GM23338 (cell line): ENCODE measurements at regions not wholly inside any gene's neighbourhood (a gene's known extent, or its start where the extent isn't known, plus 50 kb on each side); places are given as distances from the start of the nearest gene placed in this dataset.

ENCODE experiments used
- CTCF ChIP-seq, 2 experiments: fragments of 200-600 bp in 1 of 2; sonication (generic) in 1 of 2; conservative IDR thresholded peaks; 2 replicates each; pipeline versions ENCODE4 v1.5.1 to v1.6.1; 2016 to 2017; ENCODE audit warnings: antibody characterized with exemption in 2 of 2, low read depth in 2 of 2, mild to moderate bottlenecking in 2 of 2, moderate library complexity in 1 of 2
- EZH2 ChIP-seq: fragments of 200-600 bp; sonication (generic); IDR thresholded peaks from one replicate; pipeline ENCODE4 v1.8.0; 2017; ENCODE audit warnings: antibody characterized with exemption, mild to moderate bottlenecking, low read depth; ENCODE audit not compliant: unreplicated experiment
- NANOG ChIP-seq: IDR thresholded peaks from 2 replicates; pipeline ENCODE4 v1.6.1; 2016; ENCODE audit warnings: antibody characterized with exemption, borderline replicate concordance
- POLR2AphosphoS5 ChIP-seq: IDR thresholded peaks from 2 replicates; pipeline ENCODE4 v1.6.1; 2016; ENCODE audit warnings: antibody characterized with exemption, low read depth
- ZNF462 ChIP-seq: fragments of 250-450 bp; sonication (Bioruptor Pico); IDR thresholded peaks from 2 replicates; pipeline ENCODE4 v1.5.0; 2020; ENCODE audit warnings: mild to moderate bottlenecking, moderate library complexity
- TF ChIP-seq, protein P1 (sequence below): IDR thresholded peaks from one replicate; pipeline ENCODE4 v1.6.1; 2018; ENCODE audit warnings: antibody characterized with exemption; ENCODE audit not compliant: unreplicated experiment

- no peak for TF ChIP-seq NANOG
- TF ChIP-seq, protein P1, sequence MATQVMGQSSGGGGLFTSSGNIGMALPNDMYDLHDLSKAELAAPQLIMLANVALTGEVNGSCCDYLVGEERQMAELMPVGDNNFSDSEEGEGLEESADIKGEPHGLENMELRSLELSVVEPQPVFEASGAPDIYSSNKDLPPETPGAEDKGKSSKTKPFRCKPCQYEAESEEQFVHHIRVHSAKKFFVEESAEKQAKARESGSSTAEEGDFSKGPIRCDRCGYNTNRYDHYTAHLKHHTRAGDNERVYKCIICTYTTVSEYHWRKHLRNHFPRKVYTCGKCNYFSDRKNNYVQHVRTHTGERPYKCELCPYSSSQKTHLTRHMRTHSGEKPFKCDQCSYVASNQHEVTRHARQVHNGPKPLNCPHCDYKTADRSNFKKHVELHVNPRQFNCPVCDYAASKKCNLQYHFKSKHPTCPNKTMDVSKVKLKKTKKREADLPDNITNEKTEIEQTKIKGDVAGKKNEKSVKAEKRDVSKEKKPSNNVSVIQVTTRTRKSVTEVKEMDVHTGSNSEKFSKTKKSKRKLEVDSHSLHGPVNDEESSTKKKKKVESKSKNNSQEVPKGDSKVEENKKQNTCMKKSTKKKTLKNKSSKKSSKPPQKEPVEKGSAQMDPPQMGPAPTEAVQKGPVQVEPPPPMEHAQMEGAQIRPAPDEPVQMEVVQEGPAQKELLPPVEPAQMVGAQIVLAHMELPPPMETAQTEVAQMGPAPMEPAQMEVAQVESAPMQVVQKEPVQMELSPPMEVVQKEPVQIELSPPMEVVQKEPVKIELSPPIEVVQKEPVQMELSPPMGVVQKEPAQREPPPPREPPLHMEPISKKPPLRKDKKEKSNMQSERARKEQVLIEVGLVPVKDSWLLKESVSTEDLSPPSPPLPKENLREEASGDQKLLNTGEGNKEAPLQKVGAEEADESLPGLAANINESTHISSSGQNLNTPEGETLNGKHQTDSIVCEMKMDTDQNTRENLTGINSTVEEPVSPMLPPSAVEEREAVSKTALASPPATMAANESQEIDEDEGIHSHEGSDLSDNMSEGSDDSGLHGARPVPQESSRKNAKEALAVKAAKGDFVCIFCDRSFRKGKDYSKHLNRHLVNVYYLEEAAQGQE: no peak
- no peak for TF ChIP-seq CTCF (conservative IDR thresholded peaks at IDR 0.05; ENCODE audit: low read depth in 2 of 2)
- no peak for TF ChIP-seq POLR2AphosphoS5
- TF ChIP-seq EZH2: no peak
- no peak for TF ChIP-seq ZNF462 (CRISPR knock-in tag)
Measured at GRCh38 chr12:105985383-105985782, 153.4 kb downstream of the NUAK1 start.
